ENCODE measurements at regions not wholly inside any gene's neighbourhood (a gene's known extent, or its start where the extent isn't known, plus 50 kb on each side); places are given as distances from the start of the nearest gene placed in this dataset.
A peak's percentile ranks its signal among the peaks of the same experiment; 100 is the strongest.

DNA sequence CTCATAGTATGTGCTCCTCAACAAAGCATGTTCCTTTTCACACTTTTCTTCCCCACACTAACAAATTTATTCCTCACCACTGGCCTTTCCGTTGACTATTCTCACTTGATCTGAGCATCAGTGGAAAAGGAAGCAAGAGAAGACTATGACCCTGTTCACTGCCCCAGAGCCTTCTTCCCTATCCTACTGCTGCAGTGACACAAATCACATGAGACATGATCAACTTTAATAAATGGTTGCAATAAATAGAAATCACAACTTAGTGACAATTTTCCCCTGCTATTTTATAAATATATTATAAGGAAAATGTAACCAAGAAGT, 438.7 kb upstream of the SOX9 start:
- no peak for DNase-seq (ENCODE audit: low spot score)
- H3K9ac ChIP-seq (ENCODE audit: low read depth in 1 of 2, low read length in 2 of 2): no peak overlapping the region
- no peak overlapping the region for H3K27ac ChIP-seq (ENCODE audit: low read depth in 1 of 2, low read length in 2 of 2)
- 32% methylated on average over 1 of the region's 1 CpG for WGBS
- H3K27me3 ChIP-seq (ENCODE audit: control insufficient read depth in 4 of 4, insufficient read depth in 4 of 4, low read length in 3 of 4): no peaks in the 10 kb centered on the region
- TF ChIP-seq, protein P1, sequence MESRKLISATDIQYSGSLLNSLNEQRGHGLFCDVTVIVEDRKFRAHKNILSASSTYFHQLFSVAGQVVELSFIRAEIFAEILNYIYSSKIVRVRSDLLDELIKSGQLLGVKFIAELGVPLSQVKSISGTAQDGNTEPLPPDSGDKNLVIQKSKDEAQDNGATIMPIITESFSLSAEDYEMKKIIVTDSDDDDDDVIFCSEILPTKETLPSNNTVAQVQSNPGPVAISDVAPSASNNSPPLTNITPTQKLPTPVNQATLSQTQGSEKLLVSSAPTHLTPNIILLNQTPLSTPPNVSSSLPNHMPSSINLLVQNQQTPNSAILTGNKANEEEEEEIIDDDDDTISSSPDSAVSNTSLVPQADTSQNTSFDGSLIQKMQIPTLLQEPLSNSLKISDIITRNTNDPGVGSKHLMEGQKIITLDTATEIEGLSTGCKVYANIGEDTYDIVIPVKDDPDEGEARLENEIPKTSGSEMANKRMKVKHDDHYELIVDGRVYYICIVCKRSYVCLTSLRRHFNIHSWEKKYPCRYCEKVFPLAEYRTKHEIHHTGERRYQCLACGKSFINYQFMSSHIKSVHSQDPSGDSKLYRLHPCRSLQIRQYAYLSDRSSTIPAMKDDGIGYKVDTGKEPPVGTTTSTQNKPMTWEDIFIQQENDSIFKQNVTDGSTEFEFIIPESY (IDR thresholded peaks at IDR 0.05): peak; percentile 0
- TF ChIP-seq SP1 (IDR thresholded peaks at IDR 0.05) (no peak), HNF4G (IDR thresholded peaks at IDR 0.05) (no peak), HNF4A (conservative IDR thresholded peaks at IDR 0.05) (peak in 1 of 2 donors; percentile 44)
- TF ChIP-seq, protein P2, sequence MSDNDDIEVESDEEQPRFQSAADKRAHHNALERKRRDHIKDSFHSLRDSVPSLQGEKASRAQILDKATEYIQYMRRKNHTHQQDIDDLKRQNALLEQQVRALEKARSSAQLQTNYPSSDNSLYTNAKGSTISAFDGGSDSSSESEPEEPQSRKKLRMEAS (IDR thresholded peaks at IDR 0.05): peak; percentile 18
- H3K4me1 ChIP-seq (ENCODE audit: control insufficient read depth in 4 of 4, insufficient read depth in 4 of 4, low read length in 3 of 4): peaks cover 0 to 9% (median 0%) of the 10 kb centered on the region in 4 donors
- no peak overlapping the region for H3K4me3 ChIP-seq (ENCODE audit: low read depth in 1 of 3, low read length in 3 of 3)
- H3K9me3 ChIP-seq (ENCODE audit: control insufficient read depth in 4 of 4, low read length in 3 of 4): no peaks in the 10 kb centered on the region
- no peaks in the 10 kb centered on the region for H3K36me3 ChIP-seq (ENCODE audit: control insufficient read depth in 4 of 4, insufficient read depth in 3 of 4, low read depth in 1 of 4, low read length in 3 of 4)

DNA sequence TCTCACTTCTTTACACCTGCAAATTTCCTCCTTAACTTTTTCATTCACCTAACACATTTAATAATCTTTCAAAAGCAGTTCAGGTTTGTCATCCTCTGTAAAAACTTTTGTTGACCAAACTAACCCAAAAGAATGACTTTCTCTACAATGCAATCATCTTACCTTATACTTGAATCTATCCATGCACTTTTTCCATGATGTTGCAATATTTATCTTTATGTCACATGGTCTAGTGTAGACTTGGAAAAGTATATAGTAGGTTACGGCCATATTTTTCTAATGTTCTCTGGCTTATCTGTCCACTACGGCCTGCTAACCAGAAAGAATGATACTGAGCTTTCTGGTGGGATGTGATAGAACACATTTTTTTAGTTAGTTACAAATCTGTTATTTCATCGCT, 431.0 kb upstream of the SOX9 start:
- Histone ChIP-seq H3K9ac (ENCODE audit: low read depth in 1 of 2, low read length in 2 of 2) (no peak overlapping the region), H3K27me3 (ENCODE audit: control insufficient read depth in 4 of 4, insufficient read depth in 4 of 4, low read length in 3 of 4) (peaks cover 0 to 3% (median 0%) of the 10 kb centered on the region in 4 donors), H3K27ac (ENCODE audit: low read depth in 1 of 2, low read length in 2 of 2) (no peak overlapping the region), H3K36me3 (ENCODE audit: control insufficient read depth in 4 of 4, insufficient read depth in 3 of 4, low read depth in 1 of 4, low read length in 3 of 4) (no peaks in the 10 kb centered on the region), H3K4me3 (ENCODE audit: low read depth in 1 of 3, low read length in 3 of 3) (no peak overlapping the region), H3K9me3 (ENCODE audit: control insufficient read depth in 4 of 4, low read length in 3 of 4) (no peaks in the 10 kb centered on the region), H3K4me1 (ENCODE audit: control insufficient read depth in 4 of 4, insufficient read depth in 4 of 4, low read length in 3 of 4) (no peaks in the 10 kb centered on the region)
- 93% methylated on average over 3 of the region's 3 CpGs for WGBS
- TF ChIP-seq SP1 (IDR thresholded peaks at IDR 0.05): no peak
- no peak for TF ChIP-seq GABPA (IDR thresholded peaks at IDR 0.05 in 1 of 2, conservative IDR thresholded peaks at IDR 0.05 in 1 of 2)
- TF ChIP-seq FOXA1 (IDR thresholded peaks at IDR 0.05): no peak
- TF ChIP-seq EGR1 (IDR thresholded peaks at IDR 0.05; ENCODE audit: low read depth in 2 of 2): no peak
- no peak for TF ChIP-seq NR2F2 (IDR thresholded peaks at IDR 0.05)
- TF ChIP-seq, protein P3, sequence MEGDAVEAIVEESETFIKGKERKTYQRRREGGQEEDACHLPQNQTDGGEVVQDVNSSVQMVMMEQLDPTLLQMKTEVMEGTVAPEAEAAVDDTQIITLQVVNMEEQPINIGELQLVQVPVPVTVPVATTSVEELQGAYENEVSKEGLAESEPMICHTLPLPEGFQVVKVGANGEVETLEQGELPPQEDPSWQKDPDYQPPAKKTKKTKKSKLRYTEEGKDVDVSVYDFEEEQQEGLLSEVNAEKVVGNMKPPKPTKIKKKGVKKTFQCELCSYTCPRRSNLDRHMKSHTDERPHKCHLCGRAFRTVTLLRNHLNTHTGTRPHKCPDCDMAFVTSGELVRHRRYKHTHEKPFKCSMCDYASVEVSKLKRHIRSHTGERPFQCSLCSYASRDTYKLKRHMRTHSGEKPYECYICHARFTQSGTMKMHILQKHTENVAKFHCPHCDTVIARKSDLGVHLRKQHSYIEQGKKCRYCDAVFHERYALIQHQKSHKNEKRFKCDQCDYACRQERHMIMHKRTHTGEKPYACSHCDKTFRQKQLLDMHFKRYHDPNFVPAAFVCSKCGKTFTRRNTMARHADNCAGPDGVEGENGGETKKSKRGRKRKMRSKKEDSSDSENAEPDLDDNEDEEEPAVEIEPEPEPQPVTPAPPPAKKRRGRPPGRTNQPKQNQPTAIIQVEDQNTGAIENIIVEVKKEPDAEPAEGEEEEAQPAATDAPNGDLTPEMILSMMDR (IDR thresholded peaks at IDR 0.05; ENCODE audit: low read depth, low read length, missing input control): no peak
- TF ChIP-seq, protein P2 (IDR thresholded peaks at IDR 0.05): no peak
- TF ChIP-seq RAD21 (IDR thresholded peaks at IDR 0.05): no peak
- no peak for TF ChIP-seq TAF1 (conservative IDR thresholded peaks at IDR 0.05)
- TF ChIP-seq, protein P4, sequence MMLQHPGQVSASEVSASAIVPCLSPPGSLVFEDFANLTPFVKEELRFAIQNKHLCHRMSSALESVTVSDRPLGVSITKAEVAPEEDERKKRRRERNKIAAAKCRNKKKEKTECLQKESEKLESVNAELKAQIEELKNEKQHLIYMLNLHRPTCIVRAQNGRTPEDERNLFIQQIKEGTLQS (IDR thresholded peaks at IDR 0.05): no peak
- no peak for DNase-seq (ENCODE audit: low spot score)

DNA sequence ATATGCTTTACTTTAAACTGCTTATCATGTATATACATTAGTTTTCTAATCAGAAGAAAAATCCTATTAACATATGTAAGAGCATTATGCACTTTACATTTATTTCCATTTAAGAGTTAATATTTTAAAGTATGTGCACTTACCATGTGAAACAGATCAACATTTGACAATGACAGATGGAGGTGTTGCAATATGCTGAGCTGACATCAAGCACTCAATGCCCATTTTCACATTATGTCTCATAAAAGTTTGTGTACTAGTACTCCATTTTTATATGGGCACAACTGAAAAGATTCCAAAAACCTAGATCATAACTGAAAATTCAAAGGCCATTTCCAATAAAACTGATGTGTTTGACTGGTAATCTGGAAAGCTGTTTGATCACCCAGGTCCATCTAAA, 420.9 kb upstream of the SOX9 start:
- Histone ChIP-seq H3K9ac (ENCODE audit: low read depth in 1 of 2, low read length in 2 of 2) (no peak overlapping the region), H3K4me3 (ENCODE audit: low read depth in 1 of 3, low read length in 3 of 3) (no peak overlapping the region), H3K9me3 (ENCODE audit: control insufficient read depth in 4 of 4, low read length in 3 of 4) (no peaks in the 10 kb centered on the region), H3K27ac (ENCODE audit: low read depth in 1 of 2, low read length in 2 of 2) (no peak overlapping the region), H3K4me1 (ENCODE audit: control insufficient read depth in 4 of 4, insufficient read depth in 4 of 4, low read length in 3 of 4) (no peaks in the 10 kb centered on the region), H3K27me3 (ENCODE audit: control insufficient read depth in 4 of 4, insufficient read depth in 4 of 4, low read length in 3 of 4) (no peaks in the 10 kb centered on the region), H3K36me3 (ENCODE audit: control insufficient read depth in 4 of 4, insufficient read depth in 3 of 4, low read depth in 1 of 4, low read length in 3 of 4) (no peaks in the 10 kb centered on the region)
- DNase-seq (ENCODE audit: low spot score): no peak
- TF ChIP-seq, protein P3 (IDR thresholded peaks at IDR 0.05; ENCODE audit: low read depth, low read length, missing input control): no peak
- TF ChIP-seq EGR1 (IDR thresholded peaks at IDR 0.05; ENCODE audit: low read depth in 2 of 2) (no peak), TAF1 (conservative IDR thresholded peaks at IDR 0.05) (no peak), GABPA (IDR thresholded peaks at IDR 0.05 in 1 of 2, conservative IDR thresholded peaks at IDR 0.05 in 1 of 2) (no peak), JUND (IDR thresholded peaks at IDR 0.05) (no peak), SP1 (IDR thresholded peaks at IDR 0.05) (no peak)

All from liver (tissue), 8 donors.